HG03439 (cell line): ENCODE measurements at regions not wholly inside any gene's neighbourhood (a gene's known extent, or its start where the extent isn't known, plus 50 kb on each side); places are given as distances from the start of the nearest gene placed in this dataset.

Experiments used
- ATAC-seq: cut with Tn5 transposase; IDR thresholded peaks from one replicate; pipeline ENCODE4 v1.9.1; 2021; ENCODE audit warnings: mild to moderate bottlenecking, moderate library complexity; ENCODE audit not compliant: unreplicated experiment

DNA sequence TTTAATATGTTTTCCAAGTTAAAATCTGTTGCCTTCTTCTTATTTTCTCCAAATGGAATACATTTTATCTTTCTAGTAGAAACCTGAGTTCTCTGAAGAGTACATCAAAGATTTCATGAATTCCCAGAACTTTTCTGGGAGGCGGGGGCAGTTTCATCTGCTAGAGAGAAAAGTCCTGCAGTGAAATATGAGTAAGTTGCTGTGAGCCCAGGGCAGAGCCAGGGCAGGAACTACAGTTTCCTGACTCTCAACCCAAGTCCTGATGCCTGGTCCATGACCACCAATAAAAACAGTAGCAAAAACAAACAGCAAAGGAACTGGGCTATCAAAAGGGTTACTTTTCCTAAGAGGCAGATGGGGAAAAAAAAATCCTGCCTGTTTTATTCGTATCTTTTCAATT lies 239.4 kb upstream of the CTSO start:
- no peak for ATAC-seq

DNA sequence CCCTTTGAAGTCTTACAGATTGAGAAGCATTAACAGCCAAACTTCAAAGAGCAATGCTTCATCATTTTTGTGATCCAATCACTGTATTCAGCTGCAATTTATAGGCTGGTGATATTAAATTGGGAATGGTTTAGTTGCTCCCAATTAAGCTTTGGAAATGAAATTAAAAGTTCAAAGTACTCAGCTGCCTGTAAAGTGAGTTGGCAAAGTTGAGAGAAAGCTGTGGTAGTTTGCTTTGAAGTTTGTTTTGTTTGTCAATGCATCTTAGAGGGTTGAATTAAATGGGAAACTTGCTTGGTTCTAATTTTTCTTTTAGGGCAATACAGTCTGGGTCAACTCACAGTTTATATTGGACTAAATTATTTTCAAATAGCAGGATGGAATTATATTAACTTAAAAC lies 238.4 kb upstream of the CTSO start:
- ATAC-seq = no peak

DNA sequence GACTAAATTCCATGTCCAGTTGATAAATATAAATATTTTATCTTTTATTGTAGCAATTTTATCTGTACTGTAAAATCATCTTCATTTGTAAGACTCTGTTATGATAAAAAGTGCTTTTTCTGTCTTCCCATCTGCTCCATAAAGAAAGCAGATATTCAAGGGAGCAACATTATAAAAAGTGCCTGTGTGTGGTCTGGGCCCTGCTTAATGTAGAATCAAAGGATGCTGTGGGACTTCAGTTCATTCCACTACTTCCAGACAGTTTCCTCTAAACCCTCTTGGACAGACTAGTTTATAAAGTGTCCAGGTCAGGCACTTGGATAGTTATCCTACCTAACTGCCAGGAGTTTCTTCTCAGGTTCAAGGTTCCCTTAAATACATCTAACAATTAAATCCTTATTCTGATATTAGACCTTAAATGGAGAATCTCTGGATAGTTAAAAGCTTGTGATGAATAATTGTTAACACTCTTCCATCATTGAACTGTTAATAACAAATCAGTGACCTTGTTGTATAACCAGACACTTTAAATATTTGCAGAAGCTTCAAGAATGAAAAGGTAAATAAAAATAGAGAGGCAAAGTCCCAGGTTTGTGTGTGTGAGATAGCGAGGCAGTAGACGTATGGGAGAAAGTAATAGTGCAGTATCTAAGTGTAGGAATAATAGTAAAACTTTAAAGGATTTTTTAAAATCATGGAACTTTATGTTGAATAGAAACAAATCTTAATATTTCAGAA lies 237.5 kb upstream of the CTSO start:
- ATAC-seq = no peak

DNA sequence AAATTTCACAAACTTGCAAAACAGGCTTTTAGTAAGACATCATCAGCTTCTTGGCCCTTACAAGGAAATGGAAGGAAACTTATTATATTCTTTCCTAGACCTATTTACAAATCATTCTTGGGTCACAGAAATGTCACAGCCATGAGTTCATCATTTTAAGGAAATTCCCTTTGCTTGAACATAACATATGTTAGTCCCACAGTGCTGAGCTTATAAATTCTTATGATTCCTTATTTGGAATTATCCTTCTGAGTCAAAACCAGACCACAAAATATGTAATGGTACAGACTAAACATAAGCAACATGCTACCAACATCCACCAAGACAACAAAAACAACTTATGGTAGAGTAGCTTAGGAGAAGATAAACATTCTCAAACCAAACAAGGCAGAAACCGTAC lies 236.9 kb upstream of the CTSO start:
- no peak for ATAC-seq

DNA sequence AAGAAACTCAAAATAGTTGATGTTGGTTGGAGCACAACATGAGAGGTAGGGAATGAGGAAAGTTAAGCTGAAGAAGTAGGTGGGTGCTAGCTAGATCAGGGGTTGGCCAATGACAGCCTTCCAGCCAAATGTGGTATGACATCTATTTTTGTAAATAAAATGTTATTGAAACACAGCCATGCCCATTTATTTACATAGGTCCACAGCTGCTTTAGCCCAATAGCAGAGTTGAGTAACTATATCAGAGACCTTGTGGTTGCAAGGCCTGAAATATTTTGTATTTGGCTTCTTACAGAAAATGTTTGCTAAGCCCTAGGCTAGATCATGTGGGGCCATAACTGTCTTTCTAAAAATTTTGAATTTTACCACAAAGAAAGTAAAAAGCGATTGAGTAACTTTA lies 234.9 kb upstream of the CTSO start:
- no peak for ATAC-seq

DNA sequence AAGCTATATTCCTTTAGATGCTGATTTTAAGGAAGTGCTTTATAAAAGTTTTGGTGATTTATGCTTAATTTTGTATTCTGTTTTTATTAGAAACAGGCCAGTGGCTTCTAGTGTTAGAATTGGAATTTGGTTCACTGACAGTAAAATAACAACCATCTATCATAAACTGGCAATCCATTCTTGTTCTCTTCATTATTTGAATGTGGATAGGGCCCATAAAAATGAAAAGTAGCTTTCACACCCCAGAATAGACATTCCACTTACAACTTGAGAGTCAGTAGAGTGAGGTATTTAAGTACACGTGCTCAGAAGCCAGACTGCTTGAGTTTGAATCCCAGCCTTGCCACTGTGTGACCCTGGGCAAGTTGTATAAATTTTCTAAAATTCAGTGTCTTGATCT lies 232.4 kb upstream of the CTSO start:
- no peak for ATAC-seq

DNA sequence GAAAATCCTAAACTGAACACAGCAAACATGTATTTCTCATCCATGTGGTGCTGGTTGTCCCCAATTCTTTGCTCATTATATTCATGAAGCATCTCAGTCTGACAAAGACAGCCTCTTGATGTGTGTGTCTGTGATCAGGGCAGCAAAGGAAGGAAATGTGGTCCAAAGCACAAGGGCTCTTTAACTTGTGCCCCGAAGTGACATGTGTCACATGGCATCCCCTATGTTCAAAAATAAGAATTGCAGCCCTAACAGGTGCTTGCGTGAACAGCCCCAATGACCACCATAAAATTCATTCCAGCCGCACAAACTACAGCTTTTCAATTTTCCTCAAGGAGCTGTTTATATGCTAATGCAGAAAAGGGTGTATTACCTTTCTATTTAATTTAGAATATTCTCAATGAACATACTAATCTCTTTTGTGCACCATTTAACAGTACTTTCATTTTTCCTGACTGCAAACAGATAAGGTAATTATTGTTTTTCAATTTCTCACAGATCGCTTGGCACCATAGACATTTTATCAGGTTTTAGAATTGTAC lies 231.9 kb upstream of the CTSO start:
- ATAC-seq = no peak

DNA sequence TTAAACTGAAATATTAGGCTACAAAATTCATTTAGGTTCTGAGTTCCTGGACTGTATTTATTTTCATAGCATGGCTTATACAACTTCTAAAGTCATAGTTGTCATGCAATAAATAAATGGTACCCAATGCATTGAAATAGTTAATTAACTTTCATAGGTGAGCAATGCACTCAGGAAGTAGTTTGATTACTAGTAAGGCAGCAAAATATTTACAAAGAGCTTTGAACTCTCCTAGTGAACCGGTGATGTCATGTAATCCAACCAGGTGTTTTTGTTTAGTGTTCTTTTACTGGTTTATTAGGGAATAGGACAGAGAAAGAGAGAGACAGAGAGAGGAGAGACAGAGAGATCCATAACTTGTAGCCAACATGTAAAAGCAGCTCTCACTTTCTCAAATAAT lies 228.6 kb upstream of the CTSO start:
- ATAC-seq = no peak

DNA sequence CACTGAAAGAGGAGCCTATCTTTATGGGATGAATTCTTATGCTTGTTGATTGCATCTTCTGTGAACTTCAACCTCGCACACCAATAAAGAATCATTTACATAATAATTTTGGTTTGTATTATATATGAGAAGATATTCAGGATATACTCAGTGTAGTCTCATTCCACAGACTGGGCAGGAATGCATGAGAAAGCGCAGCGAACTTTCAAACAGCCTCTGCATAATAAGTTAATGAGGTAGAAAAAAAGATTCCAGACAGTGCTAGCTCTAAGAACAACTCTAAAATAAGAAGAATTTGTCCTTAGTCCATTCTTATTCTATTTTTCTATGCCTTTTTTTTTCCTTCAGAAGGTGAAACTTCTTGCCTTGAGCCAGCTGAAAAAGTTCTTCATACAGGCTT lies 224.3 kb upstream of the CTSO start:
- ATAC-seq = no peak

DNA sequence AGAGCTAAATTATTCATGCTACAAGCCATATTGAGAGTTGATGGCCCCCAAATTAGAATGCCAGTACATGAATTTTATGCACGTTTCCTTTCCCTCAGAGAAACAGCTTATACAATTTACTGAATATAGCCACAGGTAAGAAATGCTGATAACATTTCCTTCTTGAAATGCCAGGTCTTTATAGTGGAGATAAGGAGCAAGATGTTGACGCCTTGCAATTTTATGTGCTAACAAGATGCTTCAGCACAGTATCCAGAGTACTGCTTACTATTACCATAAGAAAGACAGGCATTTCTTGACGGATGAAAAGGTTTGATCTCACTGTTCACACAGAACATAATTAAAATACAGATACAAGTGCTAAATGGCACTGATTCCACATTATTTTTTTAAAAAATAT lies 223.2 kb upstream of the CTSO start:
- ATAC-seq = no peak

DNA sequence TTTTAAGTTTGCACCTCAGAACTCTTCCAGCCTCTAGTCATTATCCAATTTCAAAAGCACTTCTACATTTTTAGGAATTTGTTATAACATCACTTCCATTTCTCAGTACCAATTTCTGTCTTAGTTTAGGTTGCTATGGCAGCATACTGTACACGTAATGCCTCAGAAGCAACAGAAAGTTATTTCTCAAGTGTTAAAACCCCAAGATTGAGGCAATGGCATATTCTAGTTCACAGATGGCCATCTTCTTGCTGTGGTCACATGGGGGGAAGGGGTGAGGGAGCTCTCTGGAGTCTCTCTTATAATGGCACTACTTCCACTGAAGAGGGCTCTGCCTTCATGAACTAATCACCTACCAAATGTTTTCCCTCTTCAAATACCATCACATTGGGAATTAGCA lies 220.3 kb upstream of the CTSO start:
- ATAC-seq = no peak

DNA sequence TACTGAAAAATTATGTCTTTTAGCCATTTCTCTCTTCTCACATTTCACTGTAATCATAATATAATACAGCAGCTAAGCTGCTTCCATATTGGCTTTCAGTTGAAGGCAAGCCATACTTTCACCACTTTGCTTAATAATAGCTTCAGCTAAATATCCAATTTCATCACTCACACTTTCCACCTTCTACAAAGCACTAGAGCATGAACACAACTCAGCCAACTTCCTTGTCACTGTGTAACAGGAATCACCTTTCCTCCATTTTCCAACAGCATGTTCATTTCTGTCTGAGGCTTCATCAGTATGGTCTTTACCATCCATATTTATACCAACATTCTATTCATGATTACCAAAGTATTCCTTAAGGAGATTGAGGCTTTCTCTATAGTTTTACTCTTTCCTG lies 219.8 kb upstream of the CTSO start:
- no peak for ATAC-seq

DNA sequence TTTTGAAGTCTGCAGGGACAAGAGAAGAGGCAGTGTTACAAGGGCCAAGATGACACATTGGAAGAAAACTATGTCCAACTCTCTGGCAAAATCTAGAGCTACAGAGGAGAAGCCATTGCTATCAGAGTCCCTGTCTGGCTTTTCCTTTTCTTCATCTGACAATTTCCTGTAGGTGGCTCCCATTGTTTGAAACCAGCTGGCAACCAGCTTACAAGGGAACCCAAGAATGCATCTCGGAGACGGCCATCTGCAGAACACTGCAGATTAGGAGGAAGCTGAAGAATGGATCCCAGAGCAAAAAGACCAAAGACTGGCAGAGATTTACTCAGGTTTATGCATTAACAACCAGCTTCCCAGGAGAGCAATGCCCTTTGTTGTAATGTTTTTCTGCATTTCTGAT lies 216.2 kb upstream of the CTSO start:
- ATAC-seq = no peak

DNA sequence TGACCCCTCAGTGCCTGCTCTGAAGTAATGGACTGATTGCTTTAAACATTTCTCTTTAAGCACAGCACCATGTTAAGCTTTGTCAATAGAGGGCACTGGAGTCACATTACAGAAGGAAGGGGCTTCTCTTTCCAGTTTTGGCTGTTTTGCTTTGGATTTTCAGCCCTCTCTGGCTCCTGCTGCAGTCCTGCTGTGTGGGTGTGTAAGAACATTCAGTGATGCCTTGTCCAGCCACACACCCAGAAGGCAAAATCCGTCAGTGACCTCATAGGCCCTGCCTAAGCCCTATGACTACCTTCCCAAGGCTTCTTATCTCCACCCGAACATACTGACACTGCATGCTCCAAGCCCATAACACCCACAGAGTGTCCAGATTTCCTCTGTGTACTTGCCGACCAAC lies 215.3 kb upstream of the CTSO start:
- ATAC-seq = no peak

DNA sequence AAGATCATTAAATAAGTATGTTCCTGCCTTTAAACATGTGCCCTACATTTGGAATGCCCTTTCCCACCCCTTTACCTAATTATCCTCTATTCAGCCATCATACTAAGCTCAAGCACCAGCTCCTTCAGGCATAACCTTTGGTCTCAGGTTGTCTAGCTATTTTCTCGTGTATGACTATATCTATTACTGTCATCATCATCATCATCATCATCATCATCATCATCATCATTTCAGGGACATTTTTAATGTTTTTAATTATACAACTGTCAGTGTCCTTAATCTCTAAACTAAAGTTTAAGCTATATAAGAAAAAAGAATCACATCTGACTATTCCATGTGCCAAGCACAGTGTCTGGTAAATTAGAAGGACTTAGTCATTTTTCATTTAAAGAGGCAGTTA lies 214.6 kb upstream of the CTSO start:
- no peak for ATAC-seq

DNA sequence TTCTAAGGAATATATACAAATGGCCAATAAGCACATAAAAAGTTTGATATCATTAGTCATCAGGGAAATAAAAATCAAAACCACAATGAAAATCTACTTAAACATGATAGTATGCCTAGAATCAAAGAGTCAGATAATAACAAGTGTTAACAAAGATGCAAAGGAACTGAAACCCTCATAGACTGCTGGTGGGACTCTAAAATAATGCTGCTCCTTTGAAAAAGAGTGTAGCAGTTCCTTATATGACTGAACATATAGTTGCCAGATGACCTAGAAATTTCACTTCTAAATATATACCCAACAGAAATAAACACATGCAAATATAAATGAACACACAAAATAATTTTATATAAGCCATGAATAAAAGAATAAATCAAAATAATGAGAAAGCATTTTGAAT lies 205.1 kb upstream of the CTSO start:
- ATAC-seq = peak; percentile 71

DNA sequence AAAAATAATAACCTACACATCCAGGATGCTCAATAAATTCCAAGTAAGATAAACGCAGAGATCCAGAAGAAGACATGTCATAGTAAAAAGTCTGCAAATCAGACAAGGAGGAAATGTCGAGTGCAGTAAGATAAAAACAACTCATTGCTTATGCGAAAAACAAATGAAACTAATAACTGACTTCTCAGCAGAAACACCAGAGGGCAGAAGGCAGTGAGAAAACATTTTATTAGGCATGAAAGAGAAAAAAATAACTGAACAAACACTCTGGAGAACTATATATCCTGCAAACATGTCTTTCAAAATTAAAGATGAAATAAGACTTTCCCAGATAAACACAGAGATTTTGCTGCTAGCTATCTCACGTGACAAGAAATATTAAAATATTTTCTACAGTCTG lies 201.3 kb upstream of the CTSO start:
- ATAC-seq = no peak

DNA sequence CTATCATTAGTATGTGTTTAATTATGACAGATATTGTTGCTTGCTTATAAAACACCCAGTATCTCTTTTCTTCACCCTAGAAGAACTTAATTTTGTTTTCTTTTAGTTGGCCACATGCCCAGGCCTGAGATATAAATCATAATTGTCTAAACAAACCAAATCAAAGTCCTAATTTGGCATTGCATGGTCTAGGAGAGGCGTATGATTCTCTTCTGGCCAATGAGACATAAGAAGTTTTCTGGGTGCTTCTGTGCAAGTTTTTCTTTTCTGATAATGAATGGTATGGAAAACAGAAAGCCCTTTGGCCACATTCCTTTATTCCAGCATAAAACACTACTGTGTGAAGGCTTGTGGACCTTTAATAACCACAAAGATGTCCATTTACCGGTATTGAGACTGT lies 192.9 kb upstream of the CTSO start:
- ATAC-seq = no peak

DNA sequence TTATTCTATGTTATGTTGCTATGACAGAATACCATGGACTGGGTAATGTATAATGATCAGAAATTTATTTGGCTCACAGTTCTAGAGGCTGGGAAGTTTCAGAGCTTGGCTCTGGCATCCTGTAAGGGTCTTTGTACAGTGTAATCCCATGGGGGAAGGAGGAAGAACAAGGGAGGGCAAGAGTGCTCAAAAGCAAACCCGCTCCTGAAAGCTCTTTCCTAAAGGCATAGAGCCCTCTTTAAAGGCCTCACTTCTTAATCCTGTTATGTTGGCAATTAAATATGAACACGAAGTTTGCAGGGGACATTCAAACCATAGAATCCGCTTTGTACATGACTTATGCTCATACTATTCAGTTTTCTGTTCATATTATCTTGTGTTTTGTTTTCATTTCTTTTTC lies 191.3 kb upstream of the CTSO start:
- ATAC-seq = no peak

DNA sequence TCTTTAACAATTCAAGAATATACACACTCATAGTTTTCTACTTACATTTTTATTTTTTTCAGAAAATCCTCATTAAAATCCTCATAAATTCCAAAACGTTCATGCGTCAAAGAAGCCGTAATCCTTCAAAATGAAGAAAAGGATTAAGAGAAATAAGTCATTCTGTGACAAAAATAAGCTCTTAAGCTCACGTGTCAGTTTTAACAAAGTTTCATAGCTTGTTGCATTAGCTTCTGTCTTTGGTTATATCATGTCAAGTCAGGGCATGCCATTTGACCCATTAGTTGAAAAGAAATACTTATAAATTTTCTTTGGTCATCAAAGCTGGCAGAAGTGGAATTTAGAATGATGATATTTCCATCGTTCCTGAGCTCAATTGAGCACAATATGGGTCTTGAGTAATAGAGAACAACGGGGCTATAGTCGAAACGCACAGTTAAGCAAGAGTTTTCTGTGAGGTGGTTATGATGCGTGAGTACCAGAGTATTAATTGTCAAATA lies 185.2 kb upstream of the CTSO start:
- ATAC-seq = no peak

DNA sequence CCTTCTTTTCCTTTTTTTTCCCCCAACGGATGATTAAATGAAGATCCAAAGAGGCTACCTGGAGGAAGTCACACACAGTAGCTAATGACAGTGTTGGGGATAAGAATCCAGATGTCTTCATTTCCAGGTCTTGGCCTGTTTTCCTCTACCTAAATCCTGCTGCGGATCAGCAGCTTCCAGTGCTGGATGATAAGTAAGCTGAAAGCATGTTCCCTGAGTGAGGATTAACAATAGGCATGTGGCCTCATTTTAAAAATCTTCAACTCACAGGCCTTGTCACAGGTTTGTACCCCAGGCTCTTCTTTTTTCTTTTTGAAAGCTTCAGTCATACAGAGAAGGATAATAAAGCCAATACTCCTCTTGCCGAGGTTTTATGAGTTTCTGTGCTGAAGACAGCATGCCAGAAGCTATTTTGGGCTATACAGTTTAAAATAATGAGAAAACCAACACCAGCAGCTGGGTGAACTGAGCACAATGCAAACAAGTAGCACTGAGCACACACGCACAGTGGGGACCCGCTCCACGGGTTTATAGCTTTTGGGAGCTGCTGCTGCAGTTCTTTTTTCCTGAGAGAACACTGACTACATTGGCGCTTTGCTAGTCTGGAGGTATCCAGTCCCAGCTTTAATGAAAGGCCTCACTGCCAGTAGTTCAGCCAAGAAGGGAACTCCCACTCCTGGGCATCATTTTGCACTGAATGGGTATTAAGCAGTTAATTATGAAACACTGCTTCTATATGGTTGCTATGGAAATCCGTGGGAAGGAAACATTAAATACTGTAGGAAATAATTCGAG lies 184.2 kb upstream of the CTSO start:
- ATAC-seq = no peak

DNA sequence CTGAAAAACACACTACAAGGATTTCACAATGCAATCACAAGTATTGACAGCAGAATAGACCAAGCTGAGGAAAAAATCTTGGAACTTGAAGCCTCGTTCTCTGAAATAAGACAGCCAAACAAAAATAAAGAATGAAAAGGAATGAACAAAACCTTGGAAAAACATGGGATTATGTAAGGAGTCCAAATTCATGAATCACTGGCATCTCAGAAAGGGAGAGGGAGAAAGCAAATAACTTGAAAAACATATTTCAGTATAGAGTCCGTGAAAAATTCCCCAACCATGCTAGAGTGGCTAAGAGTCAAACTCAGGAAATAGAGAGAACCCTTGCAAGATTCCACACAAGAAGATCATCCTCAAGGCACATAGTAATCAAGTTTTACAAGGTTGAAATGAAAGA lies 178.5 kb upstream of the CTSO start:
- ATAC-seq = no peak
